ENCODE measurements at regions not wholly inside any gene's neighbourhood (a gene's known extent, or its start where the extent isn't known, plus 50 kb on each side); places are given as distances from the start of the nearest gene placed in this dataset.

GRCh38 chr4:59341506-59341905 is 1858.6 kb upstream of the ADGRL3 start:
- TF ChIP-seq CTCF (conservative IDR thresholded peaks at IDR 0.05; ENCODE audit: low read depth, low read length) = no peak
- no peak for TF ChIP-seq EZH2 (IDR thresholded peaks at IDR 0.05; ENCODE audit: low read length, unreplicated experiment)
- no peak for TF ChIP-seq EZH2phosphoT487 (IDR thresholded peaks at IDR 0.05; ENCODE audit: borderline replicate concordance, low read length)
- ATAC-seq (no peak), DNase-seq (no peak)
- H3K27me3 ChIP-seq (ENCODE audit: low read length) = no peaks in the 10 kb centered on the region
- no peak overlapping the region for H2AFZ ChIP-seq (ENCODE audit: low read length)
- no peaks in the 10 kb centered on the region for H3K9me2 ChIP-seq (replicated peaks; ENCODE audit: low read length)
- no peaks in the 10 kb centered on the region for H3K36me3 ChIP-seq (ENCODE audit: low read depth, low read length)
- H3F3A ChIP-seq (ENCODE audit: low read length, unreplicated experiment) = no peaks in the 10 kb centered on the region
- no peak overlapping the region for H3K4me2 ChIP-seq (ENCODE audit: low read length)
- no peak overlapping the region for H3K4me3 ChIP-seq (ENCODE audit: low read length)
- H3K27ac ChIP-seq (ENCODE audit: low read length) = no peak overlapping the region
- H3K9ac ChIP-seq (ENCODE audit: low read length) = no peak overlapping the region
- no peaks in the 10 kb centered on the region for H3K9me3 ChIP-seq (ENCODE audit: low read length)
- intact Hi-C loops (cut with micrococcal nuclease) = no loop called here
- ChIA-PET CTCF (no interaction called here), POLR2A (ENCODE audit: unreplicated experiment) (no interaction called here)
- H3K79me2 ChIP-seq (ENCODE audit: low read length) = no peaks in the 10 kb centered on the region
- H3K4me1 ChIP-seq (ENCODE audit: insufficient read depth, low read length) = no peaks in the 10 kb centered on the region
- no peaks in the 10 kb centered on the region for H4K20me1 ChIP-seq (ENCODE audit: low read length)
- BruUV-seq (replicated peaks) = no TSS peak

GRCh38 chr4:59348949-59349348 is 1851.2 kb upstream of the ADGRL3 start:
- DNase-seq = no peak
- no peak for ATAC-seq
- H3K27me3 ChIP-seq (ENCODE audit: low read length) = no peaks in the 10 kb centered on the region
- no peaks in the 10 kb centered on the region for H3K4me1 ChIP-seq (ENCODE audit: insufficient read depth, low read length)
- H2AFZ ChIP-seq (ENCODE audit: low read length) = no peak overlapping the region
- no peak overlapping the region for H3K9ac ChIP-seq (ENCODE audit: low read length)
- no peak overlapping the region for H3K4me2 ChIP-seq (ENCODE audit: low read length)
- POLR2A ChIA-PET (ENCODE audit: unreplicated experiment) = no interaction called here
- intact Hi-C loops (cut with micrococcal nuclease) = no loop called here
- H3K27ac ChIP-seq (ENCODE audit: low read length) = no peak overlapping the region
- BruUV-seq (replicated peaks) = no TSS peak
- H3K9me3 ChIP-seq (ENCODE audit: low read length) = no peaks in the 10 kb centered on the region
- TF ChIP-seq CTCF (conservative IDR thresholded peaks at IDR 0.05; ENCODE audit: low read depth, low read length) (no peak), EZH2phosphoT487 (IDR thresholded peaks at IDR 0.05; ENCODE audit: borderline replicate concordance, low read length) (no peak), EZH2 (IDR thresholded peaks at IDR 0.05; ENCODE audit: low read length, unreplicated experiment) (no peak)
- H3K79me2 ChIP-seq (ENCODE audit: low read length) = no peaks in the 10 kb centered on the region
- no peaks in the 10 kb centered on the region for H3K9me2 ChIP-seq (replicated peaks; ENCODE audit: low read length)
- no peaks in the 10 kb centered on the region for H3K36me3 ChIP-seq (ENCODE audit: low read depth, low read length)
- H4K20me1 ChIP-seq (ENCODE audit: low read length) = no peaks in the 10 kb centered on the region
- no peak overlapping the region for H3K4me3 ChIP-seq (ENCODE audit: low read length)
- H3F3A ChIP-seq (ENCODE audit: low read length, unreplicated experiment) = no peaks in the 10 kb centered on the region
- CTCF ChIA-PET = no interaction called here

GRCh38 chr4:59369229-59369628 is 1830.9 kb upstream of the ADGRL3 start:
- Histone ChIP-seq H3K9me3 (ENCODE audit: low read length) (no peaks in the 10 kb centered on the region), H2AFZ (ENCODE audit: low read length) (no peak overlapping the region), H3K4me2 (ENCODE audit: low read length) (no peak overlapping the region), H3K27me3 (ENCODE audit: low read length) (no peaks in the 10 kb centered on the region), H3K27ac (ENCODE audit: low read length) (no peak overlapping the region), H3F3A (ENCODE audit: low read length, unreplicated experiment) (no peaks in the 10 kb centered on the region), H3K9me2 (replicated peaks; ENCODE audit: low read length) (no peaks in the 10 kb centered on the region), H3K79me2 (ENCODE audit: low read length) (no peaks in the 10 kb centered on the region), H3K4me1 (ENCODE audit: insufficient read depth, low read length) (no peaks in the 10 kb centered on the region), H4K20me1 (ENCODE audit: low read length) (no peaks in the 10 kb centered on the region), H3K9ac (ENCODE audit: low read length) (no peak overlapping the region), H3K4me3 (ENCODE audit: low read length) (no peak overlapping the region), H3K36me3 (ENCODE audit: low read depth, low read length) (no peaks in the 10 kb centered on the region)
- intact Hi-C loops (cut with micrococcal nuclease) = no loop called here
- ChIA-PET POLR2A (ENCODE audit: unreplicated experiment) (no interaction called here), CTCF (no interaction called here)
- DNase-seq (no peak), ATAC-seq (no peak)
- no TSS peak for BruUV-seq (replicated peaks)
- TF ChIP-seq EZH2phosphoT487 (IDR thresholded peaks at IDR 0.05; ENCODE audit: borderline replicate concordance, low read length) = no peak
- TF ChIP-seq EZH2 (IDR thresholded peaks at IDR 0.05; ENCODE audit: low read length, unreplicated experiment) = no peak
- no peak for TF ChIP-seq CTCF (conservative IDR thresholded peaks at IDR 0.05; ENCODE audit: low read depth, low read length)

All from PC-3 (cell line).